ENCODE measurements at regions not wholly inside any gene's neighbourhood (a gene's known extent, or its start where the extent isn't known, plus 50 kb on each side); places are given as distances from the start of the nearest gene placed in this dataset.

DNA sequence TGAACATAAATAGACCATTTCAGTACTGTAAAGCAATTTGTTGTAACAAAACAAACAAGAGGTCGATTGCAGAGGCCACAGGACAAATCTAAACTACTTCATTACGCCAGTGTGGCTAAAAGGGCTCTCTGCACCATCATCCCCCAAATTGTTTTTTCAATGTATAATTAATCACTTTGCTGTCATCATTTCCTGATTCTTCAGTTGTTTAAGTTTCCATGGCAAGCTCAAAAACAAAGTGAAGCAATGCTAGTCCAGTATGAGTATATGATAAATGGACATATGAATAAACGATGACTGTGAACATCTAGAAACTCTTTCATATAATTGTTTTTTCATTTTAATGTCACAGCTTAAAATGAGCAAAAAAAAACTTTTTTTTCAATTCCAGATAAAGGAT is 235.4 kb upstream of the FGF13 start:
- no peak for TF ChIP-seq EZH2 (IDR thresholded peaks at IDR 0.05; ENCODE audit: low read length, unreplicated experiment)
- TF ChIP-seq CTCF (conservative IDR thresholded peaks at IDR 0.05; ENCODE audit: low read depth, low read length), result no peak
- TF ChIP-seq EZH2phosphoT487 (IDR thresholded peaks at IDR 0.05; ENCODE audit: borderline replicate concordance, low read length), result no peak
